T-helper 1 cell treated with Interleukin-12 subunit alpha and Interleukin-12 subunit beta and Interleukin-4 antibody, amounts not matched to agents 30 μg/mL and 1 μg/mL, for 36 hours (primary cell): ENCODE measurements at regions not wholly inside any gene's neighbourhood (a gene's known extent, or its start where the extent isn't known, plus 50 kb on each side); places are given as distances from the start of the nearest gene placed in this dataset.

Source experiments
- H3K27ac Mint-ChIP-seq: one replicate; pipeline ENCODE4 v1.8.0; 2021; ENCODE audit warnings: mild to moderate bottlenecking, mixed read lengths
- H3K27me3 Mint-ChIP-seq: one replicate; pipeline ENCODE4 v1.8.0; 2021; ENCODE audit warnings: low read depth, mixed read lengths
- H3K36me3 Mint-ChIP-seq: one replicate; pipeline ENCODE4 v1.8.0; 2021; ENCODE audit warnings: low read depth, mixed read lengths
- H3K4me1 Mint-ChIP-seq: one replicate; pipeline ENCODE4 v1.8.0; 2021; ENCODE audit warnings: low read depth, mixed read lengths
- H3K4me3 Mint-ChIP-seq: one replicate; pipeline ENCODE4 v1.8.0; 2021; ENCODE audit warnings: mild to moderate bottlenecking, moderate library complexity, mixed read lengths
- H3K9me3 Mint-ChIP-seq: one replicate; pipeline ENCODE4 v1.8.0; 2021; ENCODE audit warnings: mixed read lengths

- Mint-ChIP-seq H3K36me3 (no peaks in the 10 kb centered on the region), H3K27me3 (no peaks in the 10 kb centered on the region), H3K4me1 (no peaks in the 10 kb centered on the region), H3K27ac (no peak overlapping the region), H3K9me3 (no peaks in the 10 kb centered on the region), H3K4me3 (no peak overlapping the region)
Observed at GRCh38 chr21:28156590-28156989, 836.1 kb downstream of the LTN1 start.

- no peak overlapping the region for H3K27ac Mint-ChIP-seq
- H3K9me3 Mint-ChIP-seq: no peaks in the 10 kb centered on the region
- H3K4me3 Mint-ChIP-seq: no peak overlapping the region
- H3K36me3 Mint-ChIP-seq: no peaks in the 10 kb centered on the region
- no peaks in the 10 kb centered on the region for H3K4me1 Mint-ChIP-seq
- H3K27me3 Mint-ChIP-seq: no peaks in the 10 kb centered on the region
Observed at GRCh38 chr21:28154121-28154520, 838.6 kb downstream of the LTN1 start.

- Mint-ChIP-seq H3K4me1 (no peaks in the 10 kb centered on the region), H3K36me3 (no peaks in the 10 kb centered on the region), H3K27ac (no peak overlapping the region), H3K9me3 (no peaks in the 10 kb centered on the region), H3K27me3 (no peaks in the 10 kb centered on the region), H3K4me3 (no peak overlapping the region)
Observed at GRCh38 chr21:28152732-28153131, 839.9 kb downstream of the LTN1 start.

- no peaks in the 10 kb centered on the region for H3K36me3 Mint-ChIP-seq
- no peaks in the 10 kb centered on the region for H3K27me3 Mint-ChIP-seq
- no peaks in the 10 kb centered on the region for H3K4me1 Mint-ChIP-seq
- no peaks in the 10 kb centered on the region for H3K9me3 Mint-ChIP-seq
- no peak overlapping the region for H3K27ac Mint-ChIP-seq
- no peak overlapping the region for H3K4me3 Mint-ChIP-seq
Observed at GRCh38 chr21:28151758-28152157, 840.9 kb downstream of the LTN1 start.

- no peaks in the 10 kb centered on the region for H3K9me3 Mint-ChIP-seq
- no peak overlapping the region for H3K4me3 Mint-ChIP-seq
- H3K27ac Mint-ChIP-seq: no peak overlapping the region
- H3K27me3 Mint-ChIP-seq: no peaks in the 10 kb centered on the region
- no peaks in the 10 kb centered on the region for H3K4me1 Mint-ChIP-seq
- no peaks in the 10 kb centered on the region for H3K36me3 Mint-ChIP-seq
Observed at GRCh38 chr21:28150778-28151177, 841.9 kb downstream of the LTN1 start.

GRCh38 chr21:28148400-28149064, 844.1 kb downstream of the LTN1 start:
- Mint-ChIP-seq H3K27ac (no peak overlapping the region), H3K27me3 (no peaks in the 10 kb centered on the region), H3K4me3 (no peak overlapping the region), H3K9me3 (no peaks in the 10 kb centered on the region), H3K36me3 (no peaks in the 10 kb centered on the region), H3K4me1 (no peaks in the 10 kb centered on the region)

GRCh38 chr21:28144653-28145052, 848.0 kb downstream of the LTN1 start:
- no peaks in the 10 kb centered on the region for H3K27me3 Mint-ChIP-seq
- H3K9me3 Mint-ChIP-seq: no peaks in the 10 kb centered on the region
- H3K27ac Mint-ChIP-seq: no peak overlapping the region
- H3K4me1 Mint-ChIP-seq: no peaks in the 10 kb centered on the region
- H3K36me3 Mint-ChIP-seq: no peaks in the 10 kb centered on the region
- no peak overlapping the region for H3K4me3 Mint-ChIP-seq

- H3K27ac Mint-ChIP-seq: no peak overlapping the region
- no peak overlapping the region for H3K4me3 Mint-ChIP-seq
- H3K36me3 Mint-ChIP-seq: no peaks in the 10 kb centered on the region
- no peaks in the 10 kb centered on the region for H3K9me3 Mint-ChIP-seq
- H3K27me3 Mint-ChIP-seq: no peaks in the 10 kb centered on the region
- no peaks in the 10 kb centered on the region for H3K4me1 Mint-ChIP-seq
Observed at GRCh38 chr21:28144089-28144488, 848.6 kb downstream of the LTN1 start.

- no peak overlapping the region for H3K4me3 Mint-ChIP-seq
Observed at GRCh38 chr21:28142697-28143096, 850.0 kb downstream of the LTN1 start.

GRCh38 chr21:28138272-28138671, 854.4 kb downstream of the LTN1 start:
- Mint-ChIP-seq H3K36me3 (no peaks in the 10 kb centered on the region), H3K4me3 (no peak overlapping the region), H3K27ac (no peak overlapping the region), H3K27me3 (no peaks in the 10 kb centered on the region), H3K9me3 (no peaks in the 10 kb centered on the region), H3K4me1 (no peaks in the 10 kb centered on the region)

More at GRCh38 chr21:28142697-28143096, 850.0 kb downstream of the LTN1 start:
- no peaks in the 10 kb centered on the region for H3K27me3 Mint-ChIP-seq
- no peak overlapping the region for H3K27ac Mint-ChIP-seq
- no peaks in the 10 kb centered on the region for H3K36me3 Mint-ChIP-seq
- no peaks in the 10 kb centered on the region for H3K4me1 Mint-ChIP-seq
- no peaks in the 10 kb centered on the region for H3K9me3 Mint-ChIP-seq

- Mint-ChIP-seq H3K36me3 (no peaks in the 10 kb centered on the region), H3K27ac (no peak overlapping the region), H3K9me3 (peaks cover 4% of the 10 kb centered on the region), H3K27me3 (no peaks in the 10 kb centered on the region), H3K4me3 (no peak overlapping the region), H3K4me1 (no peaks in the 10 kb centered on the region)
Observed at GRCh38 chr21:28136656-28137255, 855.9 kb downstream of the LTN1 start.

- Mint-ChIP-seq H3K4me3 (no peak overlapping the region), H3K9me3 (peaks cover 6% of the 10 kb centered on the region), H3K27me3 (no peaks in the 10 kb centered on the region), H3K4me1 (no peaks in the 10 kb centered on the region), H3K27ac (no peak overlapping the region), H3K36me3 (no peaks in the 10 kb centered on the region)
Observed at GRCh38 chr21:28135646-28136045, 857.0 kb downstream of the LTN1 start.

GRCh38 chr21:28133116-28133515, 859.6 kb downstream of the LTN1 start:
- peaks cover 6% of the 10 kb centered on the region for H3K9me3 Mint-ChIP-seq

GRCh38 chr21:28132713-28133112, 860.0 kb downstream of the LTN1 start:
- H3K36me3 Mint-ChIP-seq: no peaks in the 10 kb centered on the region
- H3K4me3 Mint-ChIP-seq: no peak overlapping the region
- H3K4me1 Mint-ChIP-seq: no peaks in the 10 kb centered on the region
- H3K27me3 Mint-ChIP-seq: no peaks in the 10 kb centered on the region
- H3K27ac Mint-ChIP-seq: no peak overlapping the region
- H3K9me3 Mint-ChIP-seq: peaks cover 6% of the 10 kb centered on the region

More at GRCh38 chr21:28133116-28133515, 859.6 kb downstream of the LTN1 start:
- H3K27me3 Mint-ChIP-seq: no peaks in the 10 kb centered on the region
- H3K36me3 Mint-ChIP-seq: no peaks in the 10 kb centered on the region
- no peak overlapping the region for H3K27ac Mint-ChIP-seq
- H3K4me1 Mint-ChIP-seq: no peaks in the 10 kb centered on the region
- H3K4me3 Mint-ChIP-seq: no peak overlapping the region

GRCh38 chr21:28127175-28127785, 865.4 kb downstream of the LTN1 start:
- Mint-ChIP-seq H3K27ac (no peak overlapping the region), H3K4me1 (no peaks in the 10 kb centered on the region), H3K27me3 (no peaks in the 10 kb centered on the region), H3K4me3 (no peak overlapping the region), H3K9me3 (peaks cover 6% of the 10 kb centered on the region), H3K36me3 (no peaks in the 10 kb centered on the region)
